AG09309 (cell line): ENCODE measurements at regions not wholly inside any gene's neighbourhood (a gene's known extent, or its start where the extent isn't known, plus 50 kb on each side); places are given as distances from the start of the nearest gene placed in this dataset.

Experiments
- DNase-seq: peaks from one replicate; pipeline ENCODE4 v3.0.0-alpha.2; 2010; ENCODE audit warnings: low read depth
- H3K4me3 ChIP-seq: 2 replicates; pipeline ENCODE4 v1.5.1; 2011; ENCODE audit warnings: mild to moderate bottlenecking, low read depth, low read length, moderate library complexity; ENCODE audit not compliant: control insufficient read depth
- CTCF ChIP-seq: IDR thresholded peaks from 2 replicates; pipeline ENCODE4 v1.5.1; 2011; ENCODE audit warnings: mild to moderate bottlenecking, low read depth, low read length, inconsistent platforms; ENCODE audit not compliant: insufficient read depth, control insufficient read depth; ENCODE audit errors: missing control alignments

- no peak for DNase-seq
- TF ChIP-seq CTCF: no peak
- no peak overlapping the region for H3K4me3 ChIP-seq
These were observed 529.7 kb upstream of the ZNF608 start for GRCh38 chr5:125276096-125276495.

DNA sequence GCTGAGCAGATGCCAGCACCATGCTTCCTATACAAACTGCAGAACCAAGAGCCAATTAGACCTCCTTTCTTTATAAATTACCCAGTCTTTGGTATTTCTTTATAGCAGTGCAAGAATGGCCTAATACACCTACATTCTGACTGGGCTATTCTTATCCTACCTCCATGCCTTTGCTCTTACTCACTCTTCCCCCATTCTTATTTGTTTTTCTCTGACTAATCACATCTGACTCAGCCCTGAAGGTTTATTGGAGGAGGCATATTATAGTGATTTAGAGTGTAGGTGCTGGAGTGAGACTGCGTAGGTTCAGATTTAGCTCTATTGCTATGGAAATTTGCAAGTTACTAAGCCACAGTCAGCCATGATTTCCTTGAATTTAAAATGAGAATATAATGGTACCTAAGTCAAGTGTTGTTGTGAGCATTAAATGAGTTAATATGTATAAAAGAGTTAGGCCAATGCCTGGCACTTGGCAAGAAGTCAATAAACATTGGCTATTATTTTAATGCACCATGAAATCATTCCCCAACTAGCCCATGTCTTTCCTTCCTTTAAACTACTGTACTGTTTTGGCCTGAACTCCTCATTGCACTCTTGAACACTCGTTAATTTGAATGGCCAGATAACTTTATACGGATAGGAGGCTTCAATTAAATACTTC, 531.2 kb upstream of the ZNF608 start:
- DNase-seq: peak; percentile 57
- no peak overlapping the region for H3K4me3 ChIP-seq
- TF ChIP-seq CTCF: no peak

DNA sequence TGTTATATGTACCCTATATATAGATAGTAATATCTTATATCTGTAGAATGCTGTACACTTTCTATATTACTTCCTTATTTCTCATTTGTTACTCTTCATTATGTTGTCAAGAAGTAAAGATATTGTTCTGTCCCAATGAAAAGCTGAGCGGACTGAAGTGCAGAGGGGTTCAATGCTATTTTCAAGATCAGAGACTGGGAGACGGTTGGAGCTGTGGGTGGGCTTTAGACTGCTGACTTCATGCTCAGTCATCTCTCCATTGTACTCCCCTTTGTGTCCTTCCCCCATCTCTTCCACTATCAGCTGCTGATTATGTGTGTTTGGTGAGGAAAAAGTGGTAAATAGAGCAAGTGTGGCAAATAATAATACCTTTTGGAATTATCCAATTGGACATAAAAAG, 532.3 kb upstream of the ZNF608 start:
- DNase-seq: no peak
- no peak overlapping the region for H3K4me3 ChIP-seq
- no peak for TF ChIP-seq CTCF

DNA sequence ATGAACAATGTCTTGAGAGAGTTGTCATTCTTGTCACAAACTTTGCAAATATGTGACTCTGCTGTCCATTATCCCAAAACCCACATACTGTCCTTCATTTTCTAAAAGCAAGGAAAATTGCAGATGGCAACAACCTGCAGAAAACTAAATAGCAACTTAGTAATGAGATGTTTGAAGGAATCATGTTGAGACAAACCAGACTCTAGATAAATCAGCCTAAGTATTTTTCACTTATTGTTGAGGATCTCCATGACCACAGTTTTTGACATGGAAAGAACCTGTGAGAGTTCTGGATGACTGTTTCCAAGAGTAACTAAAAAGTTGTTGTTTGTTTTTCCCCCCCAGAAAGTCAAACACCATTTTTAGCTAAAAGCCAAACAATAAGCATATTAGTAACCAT, 535.2 kb upstream of the ZNF608 start:
- no peak overlapping the region for H3K4me3 ChIP-seq
- DNase-seq: no peak
- TF ChIP-seq CTCF: no peak

DNA sequence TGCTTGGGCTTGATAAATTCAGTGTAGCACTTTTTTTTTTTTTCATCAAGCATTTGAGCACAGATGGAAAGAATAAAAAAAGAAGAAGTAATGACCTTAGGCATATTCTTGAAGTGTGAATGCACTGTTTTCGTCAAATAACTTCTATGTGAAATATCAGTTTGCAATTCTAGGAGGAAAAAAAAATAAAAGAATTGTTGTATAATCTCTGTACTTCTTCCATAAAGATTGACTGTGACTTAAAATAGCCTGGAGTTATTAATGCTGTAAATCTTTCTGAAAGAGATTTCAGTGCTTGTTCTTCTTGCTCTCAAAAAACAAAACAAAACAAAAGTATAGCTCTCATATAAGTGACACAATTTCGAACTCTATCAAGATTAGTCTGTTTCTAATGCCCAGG, 536.9 kb upstream of the ZNF608 start:
- DNase-seq: no peak
- no peak overlapping the region for H3K4me3 ChIP-seq
- TF ChIP-seq CTCF: no peak

- H3K4me3 ChIP-seq: no peak overlapping the region
- TF ChIP-seq CTCF: no peak
- no peak for DNase-seq
These were observed 539.8 kb upstream of the ZNF608 start for GRCh38 chr5:125286271-125286670.

GRCh38 chr5:125289606-125290005, 543.2 kb upstream of the ZNF608 start:
- no peak for DNase-seq
- no peak for TF ChIP-seq CTCF
- no peak overlapping the region for H3K4me3 ChIP-seq
